WTC11 (cell line): ENCODE measurements at regions not wholly inside any gene's neighbourhood (a gene's known extent, or its start where the extent isn't known, plus 50 kb on each side); places are given as distances from the start of the nearest gene placed in this dataset.
A peak's percentile ranks its signal among the peaks of the same experiment; 100 is the strongest.

Experiments
- ATAC-seq: fragments of 200-7000 bp; cut with Tn5 transposase; 2 replicates; pipeline ENCODE4 v1.10.0; 2021; ENCODE audit warnings: mild to moderate bottlenecking, moderate library complexity
- CTCF ChIA-PET: fragments of 300-600 bp; sonication (Branson Sonifier 250); formaldehyde crosslinking; loops from one replicate; lab custom pipeline; 2021; ENCODE audit warnings: antibody characterized with exemption; lab: Charles Lee
- POLR2A ChIA-PET: fragments of 350-600 bp; sonication (Branson Sonifier 250); formaldehyde crosslinking; loops from one replicate; lab custom pipeline; 2021; ENCODE audit warnings: antibody characterized with exemption; lab: Charles Lee
- DNase-seq: peaks from one replicate; pipeline ENCODE4 v3.0.0; 2021; ENCODE audit warnings: low spot score
- H3K27ac Mint-ChIP-seq: 2 replicates; pipeline ENCODE4 v1.8.0; 2021; ENCODE audit warnings: mixed read lengths
- H3K27me3 Mint-ChIP-seq: 2 replicates; pipeline ENCODE4 v1.8.0; 2021; ENCODE audit warnings: low read depth, mild to moderate bottlenecking, moderate library complexity, mixed read lengths
- H3K36me3 Mint-ChIP-seq: 2 replicates; pipeline ENCODE4 v1.8.0; 2021; ENCODE audit warnings: mixed read lengths
- H3K4me1 Mint-ChIP-seq: 2 replicates; pipeline ENCODE4 v1.8.0; 2022; ENCODE audit warnings: mixed read lengths
- H3K4me3 Mint-ChIP-seq: 2 replicates; pipeline ENCODE4 v1.8.0; 2021; ENCODE audit warnings: mild to moderate bottlenecking, moderate library complexity, mixed read lengths
- H3K9me3 Mint-ChIP-seq: 2 replicates; pipeline ENCODE4 v1.8.0; 2021; ENCODE audit warnings: mixed read lengths
- EMX1 ChIP-seq: fragments of 250-450 bp; sonication (Bioruptor Pico); IDR thresholded peaks from 2 replicates; pipeline ENCODE4 v1.8.0; 2021; ENCODE audit warnings: mild to moderate bottlenecking
- FOXJ3 ChIP-seq: sonication (generic); formaldehyde crosslinking; IDR thresholded peaks from 2 replicates; pipeline ENCODE4 v1.9.0; 2021; ENCODE audit warnings: missing genetic modification reagents, mild to moderate bottlenecking, borderline replicate concordance
- GABPB1 ChIP-seq: sonication (generic); formaldehyde crosslinking; IDR thresholded peaks from 2 replicates; pipeline ENCODE4 v1.8.1; 2023; ENCODE audit warnings: mild to moderate bottlenecking, missing genetic modification reagents
- JUN ChIP-seq: sonication (generic); formaldehyde crosslinking; IDR thresholded peaks from 2 replicates; pipeline ENCODE4 v1.8.0; 2023; ENCODE audit warnings: mild to moderate bottlenecking, missing genetic modification reagents
- MXD4 ChIP-seq: fragments of 250-450 bp; sonication (Bioruptor Pico); IDR thresholded peaks from 2 replicates; pipeline ENCODE4 v1.8.0; 2021; ENCODE audit warnings: mild to moderate bottlenecking, moderate library complexity, borderline replicate concordance
- NFATC4 ChIP-seq: fragments of 250-450 bp; sonication (Bioruptor Pico); IDR thresholded peaks from 2 replicates; pipeline ENCODE4 v1.9.0; 2021; ENCODE audit warnings: mild to moderate bottlenecking
- NFE2L1 ChIP-seq: sonication (generic); formaldehyde crosslinking; IDR thresholded peaks from 2 replicates; pipeline ENCODE4 v1.8.1; 2023; ENCODE audit warnings: missing genetic modification reagents
- NR2C2 ChIP-seq: sonication (generic); formaldehyde crosslinking; IDR thresholded peaks from 2 replicates; pipeline ENCODE4 v1.8.0; 2022; ENCODE audit warnings: mild to moderate bottlenecking, missing genetic modification reagents
- SMAD3 ChIP-seq: sonication (generic); formaldehyde crosslinking; IDR thresholded peaks from 2 replicates; pipeline ENCODE4 v1.8.0; 2022; ENCODE audit warnings: missing genetic modification reagents, mild to moderate bottlenecking, borderline replicate concordance
- SMAD4 ChIP-seq: sonication (generic); formaldehyde crosslinking; IDR thresholded peaks from 2 replicates; pipeline ENCODE4 v1.8.0; 2022; ENCODE audit warnings: mild to moderate bottlenecking, missing genetic modification reagents
- SP1 ChIP-seq: sonication (generic); formaldehyde crosslinking; conservative IDR thresholded peaks from 2 replicates; pipeline ENCODE4 v1.8.1; 2022; ENCODE audit warnings: missing genetic modification reagents
- ZNF232 ChIP-seq: sonication (generic); formaldehyde crosslinking; IDR thresholded peaks from 2 replicates; pipeline ENCODE4 v1.8.0; 2022; ENCODE audit warnings: mild to moderate bottlenecking, missing genetic modification reagents
- ZNF396 ChIP-seq: fragments of 250-450 bp; sonication (Bioruptor Pico); IDR thresholded peaks from 2 replicates; pipeline ENCODE4 v1.8.0; 2021; ENCODE audit warnings: mild to moderate bottlenecking, moderate library complexity, borderline replicate concordance
- ZNF423 ChIP-seq: fragments of 250-450 bp; sonication (Bioruptor Pico); IDR thresholded peaks from 2 replicates; pipeline ENCODE4 v2.1.2; 2022; ENCODE audit warnings: mild to moderate bottlenecking, moderate library complexity
- TF ChIP-seq, protein P1 (sequence below): sonication (generic); formaldehyde crosslinking; conservative IDR thresholded peaks from 2 replicates; pipeline ENCODE4 v1.8.1; 2023; ENCODE audit warnings: mild to moderate bottlenecking, low read depth, missing genetic modification reagents, moderate library complexity
- TF ChIP-seq, protein P2 (sequence below): sonication (generic); formaldehyde crosslinking; IDR thresholded peaks from 2 replicates; pipeline ENCODE4 v1.8.1; 2023; ENCODE audit warnings: mild to moderate bottlenecking, moderate library complexity, missing genetic modification reagents
- TF ChIP-seq, protein P3 (sequence below): sonication (generic); formaldehyde crosslinking; IDR thresholded peaks from 2 replicates; pipeline ENCODE4 v1.8.1; 2022; ENCODE audit warnings: mild to moderate bottlenecking, missing genetic modification reagents, moderate library complexity, borderline replicate concordance
- TF ChIP-seq, protein P4 (sequence below): sonication (generic); formaldehyde crosslinking; IDR thresholded peaks from 2 replicates; pipeline ENCODE4 v1.8.1; 2023; ENCODE audit warnings: mild to moderate bottlenecking, missing genetic modification reagents, moderate library complexity
- TF ChIP-seq, protein P5 (sequence below): sonication (generic); formaldehyde crosslinking; IDR thresholded peaks from 2 replicates; pipeline ENCODE4 v1.8.0; 2022; ENCODE audit warnings: mild to moderate bottlenecking, missing genetic modification reagents
- TF ChIP-seq, protein P6 (sequence below): sonication (generic); formaldehyde crosslinking; IDR thresholded peaks from 2 replicates; pipeline ENCODE4 v1.8.0; 2023; ENCODE audit warnings: mild to moderate bottlenecking, missing genetic modification reagents

DNA sequence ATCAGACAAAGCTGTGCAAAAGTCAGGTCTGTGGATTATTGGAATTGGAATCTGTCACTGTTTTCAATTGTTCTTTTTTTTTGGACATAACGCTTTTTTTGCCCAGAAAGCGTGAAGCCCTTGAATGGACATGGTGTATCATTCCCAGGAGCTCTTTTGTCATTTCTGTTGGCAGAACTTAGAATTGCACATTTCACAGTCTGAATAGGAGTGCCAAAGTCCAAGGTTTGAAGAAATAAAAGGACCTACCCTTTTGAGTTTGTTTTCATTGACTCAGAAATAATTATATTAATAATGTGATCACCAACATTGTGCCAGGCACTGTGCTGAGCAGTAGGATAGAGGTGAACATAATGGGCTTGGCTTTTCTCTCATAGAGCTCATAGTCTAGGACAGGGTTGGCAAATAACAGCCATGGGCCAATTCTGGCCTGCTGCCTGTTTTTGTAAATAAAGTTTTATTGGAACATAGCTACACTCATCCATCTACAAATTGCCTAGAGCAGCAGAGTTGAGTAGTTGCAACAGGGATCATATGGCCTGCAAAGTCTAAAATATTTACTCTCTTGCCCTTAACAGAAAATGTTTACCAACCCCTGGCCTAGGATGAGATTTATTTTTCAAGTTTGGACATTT lies 62.6 kb upstream of the ATXN1 start:
- ChIA-PET POLR2A (no interaction called here), CTCF (interaction anchor here (1.5 to 1.7 kb wide), 2 partner anchors 13 to 61 kb away, joined by 3 to 6 read pairs; no protein-coding TSS in a partner anchor)
- Mint-ChIP-seq H3K9me3 (no peaks in the 10 kb centered on the region), H3K4me1 (peaks cover 12% of the 10 kb centered on the region), H3K4me3 (no peak overlapping the region), H3K36me3 (no peaks in the 10 kb centered on the region), H3K27me3 (no peaks in the 10 kb centered on the region), H3K27ac (no peak overlapping the region)
- DNase-seq (no peak), ATAC-seq (no peak)
- TF ChIP-seq MXD4 (CRISPR knock-in tag) (no peak), NFE2L1 (CRISPR knock-in tag) (no peak), JUN (CRISPR knock-in tag) (no peak), SP1 (CRISPR knock-in tag) (no peak), SMAD3 (CRISPR knock-in tag) (no peak), EMX1 (CRISPR knock-in tag) (no peak), ZNF396 (CRISPR knock-in tag) (no peak)
- TF ChIP-seq, protein P1, sequence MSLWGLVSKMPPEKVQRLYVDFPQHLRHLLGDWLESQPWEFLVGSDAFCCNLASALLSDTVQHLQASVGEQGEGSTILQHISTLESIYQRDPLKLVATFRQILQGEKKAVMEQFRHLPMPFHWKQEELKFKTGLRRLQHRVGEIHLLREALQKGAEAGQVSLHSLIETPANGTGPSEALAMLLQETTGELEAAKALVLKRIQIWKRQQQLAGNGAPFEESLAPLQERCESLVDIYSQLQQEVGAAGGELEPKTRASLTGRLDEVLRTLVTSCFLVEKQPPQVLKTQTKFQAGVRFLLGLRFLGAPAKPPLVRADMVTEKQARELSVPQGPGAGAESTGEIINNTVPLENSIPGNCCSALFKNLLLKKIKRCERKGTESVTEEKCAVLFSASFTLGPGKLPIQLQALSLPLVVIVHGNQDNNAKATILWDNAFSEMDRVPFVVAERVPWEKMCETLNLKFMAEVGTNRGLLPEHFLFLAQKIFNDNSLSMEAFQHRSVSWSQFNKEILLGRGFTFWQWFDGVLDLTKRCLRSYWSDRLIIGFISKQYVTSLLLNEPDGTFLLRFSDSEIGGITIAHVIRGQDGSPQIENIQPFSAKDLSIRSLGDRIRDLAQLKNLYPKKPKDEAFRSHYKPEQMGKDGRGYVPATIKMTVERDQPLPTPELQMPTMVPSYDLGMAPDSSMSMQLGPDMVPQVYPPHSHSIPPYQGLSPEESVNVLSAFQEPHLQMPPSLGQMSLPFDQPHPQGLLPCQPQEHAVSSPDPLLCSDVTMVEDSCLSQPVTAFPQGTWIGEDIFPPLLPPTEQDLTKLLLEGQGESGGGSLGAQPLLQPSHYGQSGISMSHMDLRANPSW: no peak

DNA sequence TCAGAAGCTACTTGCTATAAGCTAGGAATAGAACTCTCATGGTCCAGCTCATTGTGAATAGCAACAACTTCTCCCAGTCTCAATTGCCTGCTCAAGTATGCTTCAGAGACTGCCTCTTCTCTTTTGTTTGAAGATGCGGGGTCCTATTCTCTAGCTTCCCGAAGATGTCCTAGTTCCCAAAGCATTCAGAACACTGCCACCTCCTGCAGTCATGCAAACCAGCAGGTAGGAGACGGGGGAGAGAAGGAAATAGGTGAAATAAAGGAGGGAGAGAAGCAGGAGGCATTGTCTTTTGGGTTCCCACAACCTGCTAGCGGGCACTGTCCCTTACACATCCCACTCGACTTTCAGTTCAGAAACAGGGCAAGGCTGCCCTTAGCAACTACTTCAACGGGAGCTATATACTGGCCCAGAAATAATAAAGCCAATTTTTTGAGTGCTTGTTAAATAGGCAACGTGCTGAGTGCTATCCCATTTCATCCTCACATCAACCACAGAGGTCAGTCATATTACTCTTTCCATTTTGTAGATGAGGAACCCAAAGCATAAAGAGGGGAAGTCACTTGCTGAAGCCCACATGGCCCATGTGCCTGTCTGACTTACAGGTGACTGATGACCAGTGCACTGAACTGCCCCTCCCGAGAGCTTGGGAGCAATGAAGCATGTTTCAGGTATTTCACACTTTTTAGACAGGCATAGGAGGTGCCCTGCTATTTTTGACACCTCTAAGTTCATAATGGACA lies 61.9 kb upstream of the ATXN1 start:
- Mint-ChIP-seq H3K27me3 (no peaks in the 10 kb centered on the region), H3K4me1 (peaks cover 12% of the 10 kb centered on the region), H3K9me3 (no peaks in the 10 kb centered on the region), H3K27ac (no peak overlapping the region), H3K36me3 (no peaks in the 10 kb centered on the region), H3K4me3 (no peak overlapping the region)
- ATAC-seq: peak; percentile 67
- ChIA-PET POLR2A (no interaction called here), CTCF (interaction anchor here (0.5 to 1.7 kb wide), 3 partner anchors 14 to 567 kb away, joined by 3 to 6 read pairs (median 3); no protein-coding TSS in a partner anchor)
- no peak for DNase-seq
- TF ChIP-seq SMAD4 (CRISPR knock-in tag) (no peak), GABPB1 (CRISPR knock-in tag) (no peak), NFATC4 (CRISPR knock-in tag) (no peak), ZNF232 (CRISPR knock-in tag) (no peak), ZNF423 (CRISPR knock-in tag) (no peak), NR2C2 (CRISPR knock-in tag) (no peak), FOXJ3 (no peak)
- TF ChIP-seq, protein P2, sequence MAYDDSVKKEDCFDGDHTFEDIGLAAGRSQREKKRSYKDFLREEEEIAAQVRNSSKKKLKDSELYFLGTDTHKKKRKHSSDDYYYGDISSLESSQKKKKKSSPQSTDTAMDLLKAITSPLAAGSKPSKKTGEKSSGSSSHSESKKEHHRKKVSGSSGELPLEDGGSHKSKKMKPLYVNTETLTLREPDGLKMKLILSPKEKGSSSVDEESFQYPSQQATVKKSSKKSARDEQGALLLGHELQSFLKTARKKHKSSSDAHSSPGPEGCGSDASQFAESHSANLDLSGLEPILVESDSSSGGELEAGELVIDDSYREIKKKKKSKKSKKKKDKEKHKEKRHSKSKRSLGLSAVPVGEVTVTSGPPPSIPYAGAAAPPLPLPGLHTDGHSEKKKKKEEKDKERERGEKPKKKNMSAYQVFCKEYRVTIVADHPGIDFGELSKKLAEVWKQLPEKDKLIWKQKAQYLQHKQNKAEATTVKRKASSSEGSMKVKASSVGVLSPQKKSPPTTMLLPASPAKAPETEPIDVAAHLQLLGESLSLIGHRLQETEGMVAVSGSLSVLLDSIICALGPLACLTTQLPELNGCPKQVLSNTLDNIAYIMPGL: no peak
- TF ChIP-seq, protein P3, sequence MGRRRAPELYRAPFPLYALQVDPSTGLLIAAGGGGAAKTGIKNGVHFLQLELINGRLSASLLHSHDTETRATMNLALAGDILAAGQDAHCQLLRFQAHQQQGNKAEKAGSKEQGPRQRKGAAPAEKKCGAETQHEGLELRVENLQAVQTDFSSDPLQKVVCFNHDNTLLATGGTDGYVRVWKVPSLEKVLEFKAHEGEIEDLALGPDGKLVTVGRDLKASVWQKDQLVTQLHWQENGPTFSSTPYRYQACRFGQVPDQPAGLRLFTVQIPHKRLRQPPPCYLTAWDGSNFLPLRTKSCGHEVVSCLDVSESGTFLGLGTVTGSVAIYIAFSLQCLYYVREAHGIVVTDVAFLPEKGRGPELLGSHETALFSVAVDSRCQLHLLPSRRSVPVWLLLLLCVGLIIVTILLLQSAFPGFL (CRISPR knock-in tag): no peak
- TF ChIP-seq, protein P4, sequence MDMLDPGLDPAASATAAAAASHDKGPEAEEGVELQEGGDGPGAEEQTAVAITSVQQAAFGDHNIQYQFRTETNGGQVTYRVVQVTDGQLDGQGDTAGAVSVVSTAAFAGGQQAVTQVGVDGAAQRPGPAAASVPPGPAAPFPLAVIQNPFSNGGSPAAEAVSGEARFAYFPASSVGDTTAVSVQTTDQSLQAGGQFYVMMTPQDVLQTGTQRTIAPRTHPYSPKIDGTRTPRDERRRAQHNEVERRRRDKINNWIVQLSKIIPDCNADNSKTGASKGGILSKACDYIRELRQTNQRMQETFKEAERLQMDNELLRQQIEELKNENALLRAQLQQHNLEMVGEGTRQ (CRISPR knock-in tag): no peak
- TF ChIP-seq, protein P5, sequence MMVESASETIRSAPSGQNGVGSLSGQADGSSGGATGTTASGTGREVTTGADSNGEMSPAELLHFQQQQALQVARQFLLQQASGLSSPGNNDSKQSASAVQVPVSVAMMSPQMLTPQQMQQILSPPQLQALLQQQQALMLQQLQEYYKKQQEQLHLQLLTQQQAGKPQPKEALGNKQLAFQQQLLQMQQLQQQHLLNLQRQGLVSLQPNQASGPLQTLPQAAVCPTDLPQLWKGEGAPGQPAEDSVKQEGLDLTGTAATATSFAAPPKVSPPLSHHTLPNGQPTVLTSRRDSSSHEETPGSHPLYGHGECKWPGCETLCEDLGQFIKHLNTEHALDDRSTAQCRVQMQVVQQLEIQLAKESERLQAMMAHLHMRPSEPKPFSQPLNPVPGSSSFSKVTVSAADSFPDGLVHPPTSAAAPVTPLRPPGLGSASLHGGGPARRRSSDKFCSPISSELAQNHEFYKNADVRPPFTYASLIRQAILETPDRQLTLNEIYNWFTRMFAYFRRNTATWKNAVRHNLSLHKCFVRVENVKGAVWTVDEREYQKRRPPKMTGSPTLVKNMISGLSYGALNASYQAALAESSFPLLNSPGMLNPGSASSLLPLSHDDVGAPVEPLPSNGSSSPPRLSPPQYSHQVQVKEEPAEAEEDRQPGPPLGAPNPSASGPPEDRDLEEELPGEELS (CRISPR knock-in tag): no peak
- TF ChIP-seq, protein P6, sequence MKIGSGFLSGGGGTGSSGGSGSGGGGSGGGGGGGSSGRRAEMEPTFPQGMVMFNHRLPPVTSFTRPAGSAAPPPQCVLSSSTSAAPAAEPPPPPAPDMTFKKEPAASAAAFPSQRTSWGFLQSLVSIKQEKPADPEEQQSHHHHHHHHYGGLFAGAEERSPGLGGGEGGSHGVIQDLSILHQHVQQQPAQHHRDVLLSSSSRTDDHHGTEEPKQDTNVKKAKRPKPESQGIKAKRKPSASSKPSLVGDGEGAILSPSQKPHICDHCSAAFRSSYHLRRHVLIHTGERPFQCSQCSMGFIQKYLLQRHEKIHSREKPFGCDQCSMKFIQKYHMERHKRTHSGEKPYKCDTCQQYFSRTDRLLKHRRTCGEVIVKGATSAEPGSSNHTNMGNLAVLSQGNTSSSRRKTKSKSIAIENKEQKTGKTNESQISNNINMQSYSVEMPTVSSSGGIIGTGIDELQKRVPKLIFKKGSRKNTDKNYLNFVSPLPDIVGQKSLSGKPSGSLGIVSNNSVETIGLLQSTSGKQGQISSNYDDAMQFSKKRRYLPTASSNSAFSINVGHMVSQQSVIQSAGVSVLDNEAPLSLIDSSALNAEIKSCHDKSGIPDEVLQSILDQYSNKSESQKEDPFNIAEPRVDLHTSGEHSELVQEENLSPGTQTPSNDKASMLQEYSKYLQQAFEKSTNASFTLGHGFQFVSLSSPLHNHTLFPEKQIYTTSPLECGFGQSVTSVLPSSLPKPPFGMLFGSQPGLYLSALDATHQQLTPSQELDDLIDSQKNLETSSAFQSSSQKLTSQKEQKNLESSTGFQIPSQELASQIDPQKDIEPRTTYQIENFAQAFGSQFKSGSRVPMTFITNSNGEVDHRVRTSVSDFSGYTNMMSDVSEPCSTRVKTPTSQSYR (CRISPR knock-in tag): no peak
